ENCODE measurements at regions not wholly inside any gene's neighbourhood (a gene's known extent, or its start where the extent isn't known, plus 50 kb on each side); places are given as distances from the start of the nearest gene placed in this dataset.
"Not testable (repeated sequence)": the region's sequence is repeated elsewhere in the genome, so short reads cannot be mapped to it uniquely, and the experiment has no call there.

DNA sequence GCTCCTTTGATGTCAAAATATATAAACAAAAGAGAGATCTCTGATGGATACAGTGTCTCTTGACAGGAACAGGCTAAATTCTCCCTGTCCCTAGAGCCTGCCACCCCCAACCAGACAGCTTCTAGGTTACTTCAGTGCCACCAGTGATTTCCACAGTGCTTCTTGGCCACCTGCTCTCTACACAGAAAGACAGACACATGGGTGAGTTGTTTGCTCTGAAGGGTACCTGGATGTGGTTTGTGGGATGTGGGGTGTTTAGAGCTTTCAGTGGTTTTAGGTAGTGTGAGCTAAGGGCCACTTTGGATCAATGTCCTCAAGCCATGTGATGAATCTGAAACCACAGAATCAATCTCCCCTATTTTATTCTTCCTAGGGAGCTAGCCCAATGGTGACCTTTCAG is 125.4 kb downstream of the ANKRD18B start:
- DNase-seq (ENCODE audit: low read depth): no peak
- H3K4me3 ChIP-seq (ENCODE audit: control insufficient read depth, low read depth, low read length): no peak overlapping the region
- TF ChIP-seq, protein P1, sequence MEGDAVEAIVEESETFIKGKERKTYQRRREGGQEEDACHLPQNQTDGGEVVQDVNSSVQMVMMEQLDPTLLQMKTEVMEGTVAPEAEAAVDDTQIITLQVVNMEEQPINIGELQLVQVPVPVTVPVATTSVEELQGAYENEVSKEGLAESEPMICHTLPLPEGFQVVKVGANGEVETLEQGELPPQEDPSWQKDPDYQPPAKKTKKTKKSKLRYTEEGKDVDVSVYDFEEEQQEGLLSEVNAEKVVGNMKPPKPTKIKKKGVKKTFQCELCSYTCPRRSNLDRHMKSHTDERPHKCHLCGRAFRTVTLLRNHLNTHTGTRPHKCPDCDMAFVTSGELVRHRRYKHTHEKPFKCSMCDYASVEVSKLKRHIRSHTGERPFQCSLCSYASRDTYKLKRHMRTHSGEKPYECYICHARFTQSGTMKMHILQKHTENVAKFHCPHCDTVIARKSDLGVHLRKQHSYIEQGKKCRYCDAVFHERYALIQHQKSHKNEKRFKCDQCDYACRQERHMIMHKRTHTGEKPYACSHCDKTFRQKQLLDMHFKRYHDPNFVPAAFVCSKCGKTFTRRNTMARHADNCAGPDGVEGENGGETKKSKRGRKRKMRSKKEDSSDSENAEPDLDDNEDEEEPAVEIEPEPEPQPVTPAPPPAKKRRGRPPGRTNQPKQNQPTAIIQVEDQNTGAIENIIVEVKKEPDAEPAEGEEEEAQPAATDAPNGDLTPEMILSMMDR (conservative IDR thresholded peaks at IDR 0.05; ENCODE audit: control insufficient read depth, insufficient read depth, low read depth, low read length): no peak

DNA sequence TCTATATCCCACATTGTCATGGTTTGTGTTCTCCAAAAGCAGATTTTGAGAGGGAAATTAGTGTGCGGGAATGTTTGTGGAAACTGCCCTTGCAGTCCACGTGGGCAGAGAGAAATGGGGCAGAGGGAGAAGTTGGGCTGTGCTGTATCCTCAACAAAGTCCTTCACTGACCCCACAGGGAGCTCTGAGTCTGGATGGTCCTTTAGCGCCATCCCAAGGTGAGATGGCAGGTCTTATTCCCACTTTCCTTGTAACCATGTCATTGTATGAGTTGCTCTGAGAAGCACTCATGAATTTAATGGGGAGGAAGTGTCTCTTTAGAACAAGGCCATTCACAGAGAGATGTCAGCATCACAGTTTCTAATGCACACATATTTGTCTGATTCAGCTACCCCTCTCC is 127.1 kb downstream of the ANKRD18B start:
- TF ChIP-seq, protein P1 (conservative IDR thresholded peaks at IDR 0.05; ENCODE audit: control insufficient read depth, insufficient read depth, low read depth, low read length): no peak
- no peak for DNase-seq (ENCODE audit: low read depth)
- no peak overlapping the region for H3K4me3 ChIP-seq (ENCODE audit: control insufficient read depth, low read depth, low read length)

GRCh38 chr9:33659921-33660320 is 135.4 kb upstream of the PRSS3 start:
- no peak overlapping the region for H3K4me3 ChIP-seq (ENCODE audit: control insufficient read depth, low read depth, low read length)
- TF ChIP-seq, protein P1 (conservative IDR thresholded peaks at IDR 0.05; ENCODE audit: control insufficient read depth, insufficient read depth, low read depth, low read length): no peak
- no peak for DNase-seq (ENCODE audit: low read depth)

GRCh38 chr9:33660772-33661171 is 134.6 kb upstream of the PRSS3 start:
- DNase-seq (ENCODE audit: low read depth): no peak
- H3K4me3 ChIP-seq (ENCODE audit: control insufficient read depth, low read depth, low read length): no peak overlapping the region
- TF ChIP-seq, protein P1 (conservative IDR thresholded peaks at IDR 0.05; ENCODE audit: control insufficient read depth, insufficient read depth, low read depth, low read length): no peak

GRCh38 chr9:33661176-33661575 is 134.2 kb upstream of the PRSS3 start:
- TF ChIP-seq, protein P1 (conservative IDR thresholded peaks at IDR 0.05; ENCODE audit: control insufficient read depth, insufficient read depth, low read depth, low read length): no peak
- H3K4me3 ChIP-seq (ENCODE audit: control insufficient read depth, low read depth, low read length): no peak overlapping the region

DNA sequence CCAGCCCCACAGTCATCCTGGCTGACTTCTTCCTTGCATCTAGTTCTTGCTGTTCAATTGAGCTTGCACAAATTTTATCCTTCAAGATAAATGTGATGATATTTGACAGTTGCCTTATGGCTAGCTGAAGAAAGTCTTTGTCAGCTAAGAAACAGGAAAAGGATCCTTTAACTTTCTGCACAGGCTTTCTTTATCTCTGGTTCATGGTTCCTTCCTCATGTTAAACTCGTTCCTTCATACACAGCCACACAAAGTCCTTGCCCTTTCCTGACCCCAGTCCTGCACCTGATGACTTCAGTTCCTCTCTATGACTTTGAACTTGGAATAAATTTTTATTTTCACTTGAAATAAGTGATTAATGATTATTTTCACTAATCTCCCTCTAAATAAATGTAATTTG is 132.5 kb upstream of the PRSS3 start:
- TF ChIP-seq, protein P1 (conservative IDR thresholded peaks at IDR 0.05; ENCODE audit: control insufficient read depth, insufficient read depth, low read depth, low read length): no peak
- H3K4me3 ChIP-seq (ENCODE audit: control insufficient read depth, low read depth, low read length): no peak overlapping the region
- DNase-seq (ENCODE audit: low read depth): no peak

More at GRCh38 chr9:33661176-33661575, 134.2 kb upstream of the PRSS3 start:
- peak; percentile 17 for DNase-seq (ENCODE audit: low read depth)

GRCh38 chr9:33676194-33676745 is 119.1 kb upstream of the PRSS3 start:
- DNase-seq (ENCODE audit: low read depth): not testable (repeated sequence)
- H3K4me3 ChIP-seq (ENCODE audit: control insufficient read depth, low read depth, low read length): peak overlapping the region; percentile 26
